Stimulated activated CD8-positive, alpha-beta memory T cell treated with anti-CD3 and anti-CD28 coated beads, Interleukin-4, amount 100 ng/mL, for 24 hours (primary cell): ENCODE measurements at regions not wholly inside any gene's neighbourhood (a gene's known extent, or its start where the extent isn't known, plus 50 kb on each side); places are given as distances from the start of the nearest gene placed in this dataset.

Experiments used
- DNase-seq: peaks from one replicate; pipeline ENCODE4 v3.0.0-alpha.2; 2020; ENCODE audit warnings: low read depth

DNA sequence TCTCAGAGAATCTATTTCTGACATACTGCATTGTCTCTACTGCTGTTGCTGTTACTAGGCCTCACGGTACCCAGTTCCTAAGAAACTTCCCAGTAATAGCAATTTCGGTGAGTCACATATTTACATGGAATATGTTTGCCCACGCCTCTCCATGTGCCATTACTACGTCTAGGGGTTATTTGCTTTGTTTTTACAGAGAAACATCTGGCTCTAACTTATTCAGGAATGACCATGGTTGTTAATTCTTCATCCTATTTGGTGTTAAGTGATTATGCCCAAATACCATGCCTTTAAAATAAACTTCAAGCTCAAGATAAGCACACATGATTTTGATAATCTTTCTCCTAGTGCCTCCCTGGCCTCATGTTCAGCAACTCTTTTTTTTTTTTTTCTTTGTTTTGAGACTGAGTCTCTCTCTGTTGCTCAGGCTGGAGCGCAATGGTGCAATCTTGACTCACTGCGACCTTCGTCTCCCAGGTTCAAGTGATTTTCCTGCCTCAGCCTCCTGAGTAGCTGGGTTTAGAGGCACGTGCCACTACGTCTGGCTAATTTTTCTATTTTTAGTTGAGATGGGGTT, 101.0 kb upstream of the HS3ST1 start:
- DNase-seq = no peak

DNA sequence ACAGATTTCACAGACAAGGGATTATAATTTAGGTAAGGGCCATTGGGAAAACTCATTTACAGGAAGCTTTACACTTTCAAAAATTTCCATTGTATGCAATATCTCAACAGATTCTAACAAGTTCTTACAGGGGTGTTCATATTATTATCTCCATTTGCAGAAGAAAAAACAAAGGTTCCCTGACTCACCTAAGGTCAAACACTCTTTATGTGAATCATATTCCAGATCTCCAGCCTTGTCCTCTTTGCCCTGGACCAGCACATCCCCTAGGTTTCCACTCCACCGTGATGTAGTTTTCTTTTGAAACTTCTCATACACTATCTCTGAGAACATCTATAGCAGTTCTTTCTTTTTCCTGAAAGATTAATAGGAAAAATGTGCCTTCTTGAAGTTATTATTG, 96.4 kb upstream of the HS3ST1 start:
- DNase-seq = no peak

DNA sequence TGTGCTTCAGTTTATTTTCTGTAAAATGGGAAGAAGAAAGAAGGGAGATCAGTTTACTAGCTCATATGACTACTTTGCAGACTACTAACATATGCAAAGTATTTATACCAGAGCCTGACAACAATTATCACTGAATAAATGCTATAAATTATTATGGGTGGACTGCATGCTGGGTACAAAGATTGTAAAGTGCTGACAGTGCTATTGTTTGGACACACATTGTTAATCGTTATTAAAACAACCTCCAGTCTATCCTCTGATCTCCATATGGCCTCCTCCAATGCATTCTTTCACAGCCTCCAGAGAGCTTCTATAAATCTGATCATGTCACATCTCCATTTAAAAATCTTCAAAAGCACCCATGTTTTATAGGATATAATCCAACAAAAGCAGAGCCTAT, 90.1 kb upstream of the HS3ST1 start:
- DNase-seq = no peak

- DNase-seq = no peak
Observed at GRCh38 chr4:11514779-11515419, 86.2 kb upstream of the HS3ST1 start.

- DNase-seq = no peak
Observed at GRCh38 chr4:11514003-11514402, 85.3 kb upstream of the HS3ST1 start.

DNA sequence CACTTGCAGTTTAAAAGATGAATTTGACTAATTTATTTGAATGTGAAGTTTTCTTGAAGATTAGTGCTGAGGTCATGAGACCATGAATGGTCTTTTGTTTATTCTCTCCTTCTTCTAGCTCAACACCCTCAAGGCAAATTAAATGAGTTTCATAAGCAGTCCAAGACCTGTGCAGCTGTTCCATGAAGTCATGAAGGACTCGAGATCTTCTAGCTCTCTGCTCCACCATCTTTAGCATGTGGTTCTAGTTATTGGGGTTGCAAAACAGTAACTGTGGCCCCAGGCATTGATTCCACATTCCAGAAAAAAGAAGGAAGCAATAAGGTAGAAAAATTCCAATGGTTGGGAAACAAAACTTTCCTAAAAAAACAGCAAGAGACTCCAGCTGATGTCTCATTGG, 84.2 kb upstream of the HS3ST1 start:
- DNase-seq = no peak

- no peak for DNase-seq
Observed at GRCh38 chr4:11511321-11511720, 82.6 kb upstream of the HS3ST1 start.

GRCh38 chr4:11507920-11508319, 79.2 kb upstream of the HS3ST1 start:
- DNase-seq = no peak

DNA sequence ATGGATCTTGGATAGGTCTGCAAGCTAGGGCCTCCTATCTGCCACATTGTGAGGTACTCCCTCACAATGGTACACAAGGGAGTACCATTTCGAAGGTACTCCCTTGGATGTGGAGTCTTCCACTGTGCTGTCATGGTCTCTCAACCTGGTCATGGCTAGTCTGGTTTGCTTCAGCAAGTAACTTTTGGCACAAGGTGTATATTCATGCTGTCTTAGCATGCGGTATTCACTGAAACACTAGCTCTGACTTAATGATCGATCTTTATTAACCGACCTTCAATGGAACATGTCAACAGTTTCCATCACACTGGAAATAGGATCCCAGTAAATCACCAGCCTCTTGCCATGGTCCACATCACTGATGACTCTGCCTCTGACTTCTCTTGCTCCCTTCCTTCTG, 77.5 kb upstream of the HS3ST1 start:
- no peak for DNase-seq

- DNase-seq = no peak
Observed at GRCh38 chr4:11505221-11505971, 76.7 kb upstream of the HS3ST1 start.

GRCh38 chr4:11503166-11503565, 74.5 kb upstream of the HS3ST1 start:
- no peak for DNase-seq

GRCh38 chr4:11497972-11498371, 69.3 kb upstream of the HS3ST1 start:
- DNase-seq = no peak

GRCh38 chr4:11497212-11497806, 68.6 kb upstream of the HS3ST1 start:
- DNase-seq = no peak

- DNase-seq = no peak
Observed at GRCh38 chr4:11496351-11496829, 67.7 kb upstream of the HS3ST1 start.

DNA sequence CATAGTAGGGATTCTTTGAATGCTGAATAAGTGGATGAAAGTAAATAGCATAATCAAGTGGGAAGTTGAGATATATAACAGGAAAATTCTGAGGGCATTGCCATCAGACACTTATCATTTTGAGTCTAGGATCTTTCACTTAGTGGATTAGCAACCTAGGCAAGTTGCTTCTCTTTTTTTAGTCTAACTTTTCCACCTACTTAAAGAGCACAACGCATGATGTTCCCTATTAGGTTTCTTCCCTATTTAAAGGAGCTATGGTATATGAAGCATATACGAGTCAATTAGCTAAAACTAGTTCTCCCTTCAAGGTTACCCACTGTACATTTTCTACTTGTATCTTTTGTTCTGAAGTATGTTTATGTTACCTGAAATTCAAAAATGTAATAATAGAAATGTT, 67.1 kb upstream of the HS3ST1 start:
- no peak for DNase-seq

GRCh38 chr4:11495291-11495690, 66.6 kb upstream of the HS3ST1 start:
- DNase-seq = no peak

- no peak for DNase-seq
Observed at GRCh38 chr4:11494232-11494631, 65.5 kb upstream of the HS3ST1 start.

- DNase-seq = no peak
Observed at GRCh38 chr4:11489453-11490083, 60.9 kb upstream of the HS3ST1 start.

- DNase-seq = no peak
Observed at GRCh38 chr4:11488657-11489452, 60.2 kb upstream of the HS3ST1 start.

- no peak for DNase-seq
Observed at GRCh38 chr4:11487868-11488544, 59.3 kb upstream of the HS3ST1 start.

GRCh38 chr4:11487139-11487538, 58.4 kb upstream of the HS3ST1 start:
- no peak for DNase-seq
